ENCODE measurements at regions not wholly inside any gene's neighbourhood (a gene's known extent, or its start where the extent isn't known, plus 50 kb on each side); places are given as distances from the start of the nearest gene placed in this dataset.

DNA sequence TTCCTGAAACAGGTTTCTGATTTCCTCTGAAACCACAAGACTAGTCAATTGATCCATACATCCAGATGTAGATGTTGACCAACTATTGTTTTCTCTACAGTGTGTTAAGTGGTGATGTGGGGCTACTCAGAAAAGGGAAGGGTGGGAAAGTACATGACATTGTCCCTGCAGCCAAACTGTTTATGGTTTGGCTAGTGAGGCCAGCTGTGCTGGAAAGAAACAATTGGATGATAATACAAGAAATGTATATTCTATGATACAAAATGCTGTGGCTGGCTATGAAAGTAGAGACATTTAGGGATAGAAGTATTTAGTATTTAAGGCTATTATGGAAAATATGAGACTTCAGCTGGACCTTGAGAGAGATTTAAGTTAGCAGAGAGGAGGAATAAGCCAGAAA is 244.5 kb downstream of the ADGRL2 start:
- no peak for TF ChIP-seq POLR2AphosphoS5 (IDR thresholded peaks at IDR 0.05)
- TF ChIP-seq, protein P1, sequence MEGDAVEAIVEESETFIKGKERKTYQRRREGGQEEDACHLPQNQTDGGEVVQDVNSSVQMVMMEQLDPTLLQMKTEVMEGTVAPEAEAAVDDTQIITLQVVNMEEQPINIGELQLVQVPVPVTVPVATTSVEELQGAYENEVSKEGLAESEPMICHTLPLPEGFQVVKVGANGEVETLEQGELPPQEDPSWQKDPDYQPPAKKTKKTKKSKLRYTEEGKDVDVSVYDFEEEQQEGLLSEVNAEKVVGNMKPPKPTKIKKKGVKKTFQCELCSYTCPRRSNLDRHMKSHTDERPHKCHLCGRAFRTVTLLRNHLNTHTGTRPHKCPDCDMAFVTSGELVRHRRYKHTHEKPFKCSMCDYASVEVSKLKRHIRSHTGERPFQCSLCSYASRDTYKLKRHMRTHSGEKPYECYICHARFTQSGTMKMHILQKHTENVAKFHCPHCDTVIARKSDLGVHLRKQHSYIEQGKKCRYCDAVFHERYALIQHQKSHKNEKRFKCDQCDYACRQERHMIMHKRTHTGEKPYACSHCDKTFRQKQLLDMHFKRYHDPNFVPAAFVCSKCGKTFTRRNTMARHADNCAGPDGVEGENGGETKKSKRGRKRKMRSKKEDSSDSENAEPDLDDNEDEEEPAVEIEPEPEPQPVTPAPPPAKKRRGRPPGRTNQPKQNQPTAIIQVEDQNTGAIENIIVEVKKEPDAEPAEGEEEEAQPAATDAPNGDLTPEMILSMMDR (IDR thresholded peaks at IDR 0.05), result no peak
- no peak for TF ChIP-seq POLR2A (IDR thresholded peaks at IDR 0.05)
- no peak for TF ChIP-seq EP300 (IDR thresholded peaks at IDR 0.05)
